NCI-H2227 (cell line): ENCODE measurements at regions not wholly inside any gene's neighbourhood (a gene's known extent, or its start where the extent isn't known, plus 50 kb on each side); places are given as distances from the start of the nearest gene placed in this dataset.

ENCODE experiments used
- DNase-seq: peaks from one replicate; lab custom pipeline; 2025; ENCODE audit not compliant: unreplicated experiment; lab: John Stamatoyannopoulos, UW

- DNase-seq = no peak
Observed at GRCh38 chr7:16975712-16976111, 93.9 kb upstream of the AGR3 start.

- DNase-seq = no peak
Observed at GRCh38 chr7:16978358-16979244, 96.8 kb upstream of the AGR3 start.

GRCh38 chr7:16980539-16980938 lies 98.8 kb upstream of the AGR3 start:
- no peak for DNase-seq

- peak; percentile 6 for DNase-seq
Observed at GRCh38 chr7:16982640-16983350, 101.0 kb upstream of the AGR3 start.

- DNase-seq = no peak
Observed at GRCh38 chr7:16984375-16984774, 102.6 kb upstream of the AGR3 start.

- DNase-seq = no peak
Observed at GRCh38 chr7:16985621-16986020, 103.8 kb upstream of the AGR3 start.

- no peak for DNase-seq
Observed at GRCh38 chr7:16986755-16987154, 105.0 kb upstream of the AGR3 start.

- DNase-seq = no peak
Observed at GRCh38 chr7:16989811-16990413, 108.1 kb upstream of the AGR3 start.

- no peak for DNase-seq
Observed at GRCh38 chr7:16991551-16991950, 109.8 kb upstream of the AGR3 start.

- no peak for DNase-seq
Observed at GRCh38 chr7:16993543-16993942, 111.8 kb upstream of the AGR3 start.

GRCh38 chr7:16998481-16999051 lies 116.8 kb upstream of the AGR3 start:
- no peak for DNase-seq

GRCh38 chr7:16999541-17000267 lies 117.9 kb upstream of the AGR3 start:
- DNase-seq = no peak

- DNase-seq = no peak
Observed at GRCh38 chr7:17005271-17005670, 123.5 kb upstream of the AGR3 start.

- no peak for DNase-seq
Observed at GRCh38 chr7:17007841-17008240, 126.1 kb upstream of the AGR3 start.

- no peak for DNase-seq
Observed at GRCh38 chr7:17009007-17009719, 127.4 kb upstream of the AGR3 start.

GRCh38 chr7:17009933-17010332 lies 128.2 kb upstream of the AGR3 start:
- DNase-seq = no peak

GRCh38 chr7:17010637-17011300 lies 129.0 kb upstream of the AGR3 start:
- DNase-seq = no peak

GRCh38 chr7:17013204-17013603 lies 131.4 kb upstream of the AGR3 start:
- no peak for DNase-seq

- no peak for DNase-seq
Observed at GRCh38 chr7:17014686-17015085, 132.9 kb upstream of the AGR3 start.

- no peak for DNase-seq
Observed at GRCh38 chr7:17015598-17016031, 133.8 kb upstream of the AGR3 start.
